Left kidney (tissue), 1 donor: ENCODE measurements at regions not wholly inside any gene's neighbourhood (a gene's known extent, or its start where the extent isn't known, plus 50 kb on each side); places are given as distances from the start of the nearest gene placed in this dataset.

Experiments used
- DNase-seq: peaks from one replicate; pipeline ENCODE4 v3.0.0-alpha.2; 2013

- no peak for DNase-seq
These were observed 135.3 kb upstream of the KCNG1 start for GRCh38 chr20:51158226-51158625.

DNA sequence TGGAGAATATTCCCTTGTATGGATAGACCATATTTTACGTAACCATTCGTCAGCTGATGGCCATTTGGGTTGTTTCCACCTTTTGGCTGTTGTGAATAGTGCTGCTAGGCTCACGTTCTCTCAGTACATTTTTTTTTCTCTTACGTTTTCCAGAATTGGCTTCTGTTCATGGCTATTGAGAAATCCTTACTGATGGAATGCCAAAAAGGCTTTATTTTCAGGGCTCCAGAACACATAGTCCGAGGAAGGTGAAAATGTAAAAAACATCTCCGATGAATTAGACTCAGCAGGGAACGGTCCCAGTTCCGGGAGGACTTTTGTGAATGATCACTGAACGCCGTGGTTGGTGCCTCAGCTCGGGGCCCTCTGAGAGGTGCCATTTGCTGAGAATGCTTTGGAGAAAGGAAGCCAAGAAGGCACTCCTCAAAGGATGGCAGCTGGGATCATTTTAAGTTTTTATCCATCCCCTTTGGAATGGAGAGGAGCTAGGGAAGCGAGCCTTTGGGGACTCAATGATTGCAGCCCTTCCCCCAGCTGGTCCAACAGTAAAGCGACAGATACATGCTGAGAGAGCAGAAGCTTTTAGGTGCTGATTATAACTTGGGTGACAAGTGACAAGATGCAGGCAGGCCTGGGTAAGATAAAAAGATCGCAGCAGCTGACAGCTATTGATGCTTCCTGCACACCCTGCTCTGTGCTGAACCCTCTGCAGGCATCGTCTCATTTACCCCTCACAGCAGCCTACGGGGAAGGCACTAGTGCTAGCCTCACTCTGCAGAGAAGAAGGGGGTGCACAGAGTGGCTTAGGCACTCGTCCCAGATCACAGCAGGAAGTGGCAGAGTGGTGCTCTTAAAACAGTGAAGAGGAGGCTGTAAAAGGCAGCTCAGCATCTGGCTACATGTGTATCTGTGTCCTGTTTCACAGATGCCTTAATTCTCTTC lies 133.4 kb upstream of the KCNG1 start:
- no peak for DNase-seq

DNA sequence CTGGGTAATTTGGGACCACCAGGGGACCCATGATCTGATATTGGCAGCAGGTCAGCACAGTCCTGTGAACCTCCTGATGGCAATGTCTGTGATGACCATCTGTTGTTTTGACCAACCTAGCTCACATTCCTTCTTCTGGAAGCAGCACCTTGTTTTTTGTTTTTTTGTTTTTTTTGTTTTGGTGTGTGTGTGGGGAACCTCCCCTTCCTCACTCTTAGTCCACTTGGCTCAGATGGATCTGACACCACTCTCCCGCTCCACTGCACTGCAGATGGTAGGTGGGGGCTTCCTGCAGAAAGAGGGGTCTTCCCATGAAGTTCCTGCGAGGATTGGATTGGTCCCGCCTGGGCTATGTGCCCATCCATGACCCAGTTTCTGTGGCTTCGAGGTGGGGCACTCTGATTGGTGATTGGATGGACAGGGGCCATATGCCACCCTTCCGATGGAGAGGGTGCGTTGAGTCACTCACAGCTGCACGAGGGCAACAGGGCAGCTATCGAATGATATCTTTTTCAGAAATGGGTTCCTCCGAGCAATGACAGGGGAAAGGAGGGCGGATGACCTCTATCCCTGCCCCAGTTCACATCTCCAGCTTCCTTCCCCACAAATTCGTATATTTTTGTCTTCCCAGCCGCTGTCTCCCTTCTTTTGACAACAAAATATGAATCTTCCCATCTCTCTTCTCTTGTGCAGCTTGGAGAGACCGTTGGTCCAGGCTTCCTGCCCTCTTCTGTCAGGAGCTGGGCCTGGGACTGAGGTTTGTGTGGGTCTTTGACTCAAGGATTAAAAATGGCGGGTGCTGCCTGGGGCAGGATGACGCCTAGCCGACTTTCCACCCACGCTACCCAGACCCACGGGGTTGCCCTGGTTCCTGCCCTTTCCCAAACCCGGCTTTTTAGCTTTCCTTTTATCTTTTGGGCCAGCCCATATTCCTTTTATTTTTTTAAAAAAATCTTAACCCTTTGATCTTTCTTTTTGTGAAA lies 132.1 kb upstream of the KCNG1 start:
- no peak for DNase-seq

- no peak for DNase-seq
These were observed 131.2 kb upstream of the KCNG1 start for GRCh38 chr20:51153867-51154707.

- no peak for DNase-seq
These were observed 126.0 kb upstream of the KCNG1 start for GRCh38 chr20:51148941-51149340.

DNA sequence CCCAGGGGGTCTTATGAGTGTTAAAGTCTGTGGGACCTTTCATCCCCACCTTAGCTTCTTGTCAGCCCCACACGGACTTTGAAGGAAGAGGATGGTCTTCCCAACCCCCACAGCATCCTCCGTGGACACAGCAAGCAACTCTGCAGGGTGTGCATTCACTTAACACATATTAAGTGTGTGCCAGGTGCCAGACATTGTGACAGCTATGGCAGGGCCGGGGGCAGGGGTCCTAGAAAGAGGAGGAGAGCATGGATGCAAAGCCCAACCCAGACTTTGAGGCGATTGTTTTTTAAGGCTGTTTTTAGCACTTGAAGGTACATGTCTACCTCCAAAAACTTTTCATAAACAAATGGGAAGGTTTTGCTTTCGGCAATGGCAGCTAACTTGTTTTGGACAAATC lies 121.6 kb upstream of the KCNG1 start:
- DNase-seq: no peak

DNA sequence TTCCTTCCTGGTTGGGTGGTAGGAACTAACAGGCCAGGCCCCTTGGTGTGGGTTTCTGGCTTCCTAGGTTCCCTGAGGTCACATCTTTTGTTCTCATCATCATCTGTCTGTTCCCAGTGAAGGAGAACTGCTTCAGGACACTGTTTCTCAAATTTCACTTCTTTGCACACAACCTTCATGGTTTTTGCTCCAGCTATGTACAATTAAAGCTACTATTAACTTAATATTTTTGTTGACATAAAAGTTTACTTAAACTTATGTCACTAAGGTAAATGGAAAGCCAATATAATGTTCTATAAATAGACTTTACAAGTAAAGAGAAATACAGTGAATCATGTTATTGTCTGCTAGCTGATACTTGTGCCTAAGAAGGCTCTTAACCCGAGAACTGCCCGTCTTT lies 120.7 kb upstream of the KCNG1 start:
- DNase-seq: no peak

DNA sequence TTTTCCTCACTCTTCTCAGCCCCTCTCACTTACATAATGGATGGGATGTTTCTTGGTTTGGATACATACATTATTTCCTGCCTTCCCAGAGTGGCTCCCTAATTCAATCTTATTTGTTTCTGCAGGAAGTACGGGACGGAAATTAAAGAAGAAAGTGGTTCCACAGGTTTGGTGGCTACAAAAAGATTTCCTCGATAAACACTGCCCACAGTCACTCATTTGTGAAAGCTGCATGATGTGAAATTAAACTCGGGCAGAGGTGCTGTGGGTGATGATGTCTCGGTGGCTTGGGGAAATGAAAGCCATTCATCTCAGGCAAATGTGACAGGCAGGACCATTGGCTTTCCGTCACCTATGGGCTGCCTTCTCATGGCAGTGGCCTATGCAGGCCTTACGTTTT lies 119.5 kb upstream of the KCNG1 start:
- no peak for DNase-seq

DNA sequence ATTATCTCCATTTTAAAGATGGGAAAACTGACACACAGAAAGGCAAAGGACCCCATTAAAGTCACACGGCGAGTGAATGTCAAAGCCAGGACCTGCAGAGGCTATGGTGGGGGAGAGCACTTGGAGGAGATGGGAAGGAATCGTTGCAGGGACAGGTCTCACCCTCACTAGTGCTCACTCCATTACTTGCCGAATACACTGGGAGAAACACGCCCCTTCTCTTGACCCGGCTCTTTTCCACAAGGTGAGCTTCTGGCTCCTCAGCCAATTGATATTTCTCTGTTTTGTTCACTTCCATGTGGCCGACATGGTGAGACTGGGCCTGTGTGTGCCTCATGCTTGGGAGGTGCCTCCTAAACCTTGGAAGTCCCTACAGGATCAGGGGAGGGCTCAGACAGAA lies 117.8 kb upstream of the KCNG1 start:
- DNase-seq: no peak

GRCh38 chr20:51139891-51140290 lies 117.0 kb upstream of the KCNG1 start:
- no peak for DNase-seq

DNA sequence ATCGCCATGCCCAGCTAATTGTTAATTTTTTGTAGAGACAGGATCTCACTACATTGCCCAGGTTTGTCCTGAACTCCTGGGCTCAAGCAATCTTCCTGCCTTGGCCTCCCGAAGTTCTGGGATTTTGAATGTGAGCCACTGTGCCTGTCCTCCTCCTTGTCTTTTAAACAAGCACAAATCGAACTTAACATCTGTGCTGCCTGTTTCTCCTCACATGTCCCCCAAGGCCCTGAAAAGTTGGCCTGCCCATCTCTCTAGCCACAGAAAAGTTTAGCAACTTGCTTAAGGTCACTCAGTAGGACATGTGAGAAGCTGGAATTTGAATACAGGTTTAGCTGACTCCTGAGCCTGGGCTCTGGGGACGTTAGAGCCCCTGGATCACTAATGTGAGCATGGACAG lies 115.7 kb upstream of the KCNG1 start:
- DNase-seq: no peak

DNA sequence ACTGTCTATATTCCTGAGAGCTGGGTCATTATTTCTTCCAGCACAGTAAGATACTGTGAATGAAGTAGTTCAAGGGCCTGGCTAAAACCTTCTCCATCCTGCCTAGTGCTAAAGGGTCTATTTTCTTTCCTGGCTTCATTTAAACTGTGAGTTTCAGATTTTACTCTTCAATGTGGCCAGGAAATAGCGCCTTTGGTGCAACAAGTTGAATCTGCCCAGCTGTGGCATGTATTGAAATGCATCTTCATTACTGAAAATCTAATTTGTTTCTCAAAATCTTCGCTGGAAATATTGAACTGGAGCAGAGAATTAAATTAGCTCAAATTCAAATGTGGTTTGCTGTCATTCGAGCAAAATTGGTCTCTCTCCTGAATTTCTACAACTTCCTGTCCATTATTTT lies 114.6 kb upstream of the KCNG1 start:
- no peak for DNase-seq

GRCh38 chr20:51135926-51136715 lies 113.2 kb upstream of the KCNG1 start:
- no peak for DNase-seq

DNA sequence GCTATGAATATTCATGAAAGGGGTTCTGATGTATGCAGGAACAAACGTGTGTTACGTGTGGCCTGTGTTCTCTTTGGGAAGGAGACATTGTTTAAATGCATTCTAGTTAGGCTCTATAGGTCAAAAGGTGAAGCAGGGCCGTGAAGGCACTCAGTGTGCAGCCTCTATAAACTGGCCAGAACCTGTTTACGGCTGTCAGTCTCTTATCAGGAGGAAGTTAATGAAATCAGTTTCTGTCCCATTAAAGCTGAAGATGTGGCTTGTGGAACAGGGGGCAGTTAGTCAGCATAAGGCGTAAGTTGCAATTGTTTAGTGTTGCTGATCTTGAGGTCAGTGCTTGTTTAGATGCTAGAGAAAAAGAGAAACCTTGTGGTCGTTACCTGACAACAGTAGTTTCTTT lies 111.5 kb upstream of the KCNG1 start:
- DNase-seq: no peak

GRCh38 chr20:51132279-51132678 lies 109.4 kb upstream of the KCNG1 start:
- no peak for DNase-seq

GRCh38 chr20:51131811-51132210 lies 108.9 kb upstream of the KCNG1 start:
- DNase-seq: no peak

- no peak for DNase-seq
These were observed 106.4 kb upstream of the KCNG1 start for GRCh38 chr20:51129147-51129776.

DNA sequence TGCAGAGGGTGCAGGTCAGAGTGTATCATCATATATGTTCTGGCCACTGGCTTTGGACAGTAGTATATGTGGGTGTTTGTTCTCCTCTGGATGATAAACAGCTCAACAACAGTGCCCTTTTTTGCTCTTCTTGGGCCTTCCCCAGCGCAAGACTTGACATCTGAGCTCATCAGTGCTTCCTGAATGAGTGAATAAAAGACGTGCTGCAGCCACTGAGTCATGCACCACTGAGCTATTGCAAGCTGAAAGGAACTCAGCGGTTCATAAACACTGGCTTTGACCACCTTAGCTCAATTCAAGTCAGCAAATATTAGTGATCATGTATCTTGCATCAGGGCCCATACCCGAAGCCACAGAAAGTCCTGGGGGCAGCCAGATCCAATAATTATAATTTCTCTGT lies 105.3 kb upstream of the KCNG1 start:
- no peak for DNase-seq

- no peak for DNase-seq
These were observed 104.8 kb upstream of the KCNG1 start for GRCh38 chr20:51127713-51128112.

DNA sequence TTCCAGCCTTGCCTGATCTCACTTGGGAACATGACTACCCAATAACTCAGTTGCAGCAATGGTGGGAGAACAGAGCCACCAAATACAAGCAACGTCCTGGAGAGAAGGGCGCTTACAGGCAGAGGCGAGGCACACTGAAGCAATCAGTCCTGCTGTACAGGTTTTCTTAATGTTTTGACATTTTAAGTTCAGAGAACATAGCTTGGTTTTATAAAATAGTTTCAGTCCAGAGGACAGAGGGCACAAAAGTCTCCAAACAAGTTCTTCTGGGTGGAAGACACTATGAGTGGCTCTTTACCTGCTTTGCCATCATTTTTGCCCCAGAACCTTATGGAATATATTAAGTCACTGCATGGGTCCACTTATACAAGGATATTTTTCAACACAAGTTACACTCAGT lies 103.4 kb upstream of the KCNG1 start:
- no peak for DNase-seq

DNA sequence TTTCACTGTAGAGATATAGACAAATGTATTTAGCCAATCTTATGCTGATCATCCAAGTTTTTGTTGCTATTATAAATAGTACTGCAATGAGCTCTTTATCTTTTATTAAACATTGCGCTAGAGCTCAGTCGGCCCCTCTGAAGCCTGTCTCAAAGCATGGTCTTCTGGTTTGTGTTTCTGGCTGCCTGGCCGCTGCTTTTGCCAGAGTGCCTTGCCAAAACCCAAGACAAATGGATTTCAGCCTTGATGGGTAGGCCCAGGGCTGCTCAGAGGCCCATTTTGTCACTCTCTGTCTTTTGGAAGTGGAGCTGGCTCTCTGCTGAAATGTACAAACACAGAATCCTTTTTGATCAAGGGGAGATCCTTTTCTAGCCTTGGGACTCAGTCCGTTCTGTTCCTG lies 102.9 kb upstream of the KCNG1 start:
- no peak for DNase-seq
